H9 (cell line): ENCODE measurements at regions not wholly inside any gene's neighbourhood (a gene's known extent, or its start where the extent isn't known, plus 50 kb on each side); places are given as distances from the start of the nearest gene placed in this dataset.

Experiments
- DNase-seq: peaks from one replicate; pipeline ENCODE4 v3.0.0-alpha.2; 2017
- H2AFZ ChIP-seq: one replicate; pipeline ENCODE4 v1.6.1; 2013; ENCODE audit warnings: mild to moderate bottlenecking, low read length, control low read depth, moderate library complexity
- H2AK5ac ChIP-seq: 2 replicates; pipeline ENCODE4 v1.6.1; 2013; ENCODE audit warnings: low read length, control low read depth, mixed read lengths; ENCODE audit not compliant: insufficient read length
- H2BK120ac ChIP-seq: one replicate; pipeline ENCODE4 v1.6.1; 2013; ENCODE audit warnings: low read depth, mild to moderate bottlenecking, low read length, control low read depth, inconsistent platforms; ENCODE audit not compliant: poor library complexity, severe bottlenecking
- H2BK12ac ChIP-seq: 2 replicates; pipeline ENCODE4 v1.6.1; 2013; ENCODE audit warnings: low read length, control low read depth, mixed read lengths, low read depth; ENCODE audit not compliant: insufficient read length
- H2BK15ac ChIP-seq: 2 replicates; pipeline ENCODE4 v1.6.1; 2013; ENCODE audit warnings: low read depth, low read length, control low read depth
- H2BK20ac ChIP-seq: one replicate; pipeline ENCODE4 v1.6.1; 2013; ENCODE audit warnings: low read depth, mild to moderate bottlenecking, low read length, control low read depth, inconsistent platforms; ENCODE audit not compliant: poor library complexity, severe bottlenecking
- H2BK5ac ChIP-seq: 2 replicates; pipeline ENCODE4 v1.6.1; 2013; ENCODE audit warnings: low read length, control low read depth, mixed read lengths; ENCODE audit not compliant: insufficient read length
- H3K14ac ChIP-seq: 2 replicates; pipeline ENCODE4 v1.6.1; 2013; ENCODE audit warnings: low read length, control low read depth; ENCODE audit not compliant: insufficient read depth
- H3K18ac ChIP-seq: 2 replicates; pipeline ENCODE4 v1.6.1; 2013; ENCODE audit warnings: low read depth, mild to moderate bottlenecking, mixed read lengths, low read length, control low read depth; ENCODE audit not compliant: insufficient read length
- H3K23ac ChIP-seq: 2 replicates; pipeline ENCODE4 v1.6.1; 2013; ENCODE audit warnings: low read length, control low read depth, mixed read lengths, low read depth; ENCODE audit not compliant: insufficient read length
- H3K23me2 ChIP-seq: 2 replicates; pipeline ENCODE4 v1.6.1; 2013; ENCODE audit warnings: low read depth, mild to moderate bottlenecking, mixed read lengths, low read length, control low read depth; ENCODE audit not compliant: insufficient read length, poor library complexity, severe bottlenecking
- H3K27ac ChIP-seq: 2 replicates; pipeline ENCODE4 v1.5.1; 2013; ENCODE audit warnings: low read length, control low read depth, mixed read lengths, low read depth; ENCODE audit not compliant: insufficient read length
- H3K27me3 ChIP-seq: 2 replicates; pipeline ENCODE4 v1.6.1; 2013; ENCODE audit warnings: low read length, control low read depth, inconsistent platforms; ENCODE audit not compliant: insufficient read depth
- H3K4ac ChIP-seq: 2 replicates; pipeline ENCODE4 v1.6.1; 2013; ENCODE audit warnings: low read depth, mild to moderate bottlenecking, control low read depth, inconsistent platforms, low read length, moderate library complexity
- H3K4me1 ChIP-seq: 2 replicates; pipeline ENCODE4 v1.6.1; 2013; ENCODE audit warnings: low read length, control low read depth, inconsistent platforms; ENCODE audit not compliant: insufficient read depth
- H3K4me2 ChIP-seq: 2 replicates; pipeline ENCODE4 v1.6.1; 2013; ENCODE audit warnings: low read length, control low read depth, mixed read lengths; ENCODE audit not compliant: insufficient read length, insufficient read depth
- H3K56ac ChIP-seq: 2 replicates; pipeline ENCODE4 v1.6.1; 2013; ENCODE audit warnings: low read depth, mild to moderate bottlenecking, mixed read lengths, low read length, control low read depth; ENCODE audit not compliant: insufficient read length
- H3K79me1 ChIP-seq: 2 replicates; pipeline ENCODE4 v1.6.1; 2013; ENCODE audit warnings: low read depth, mild to moderate bottlenecking, moderate library complexity, low read length, control low read depth, inconsistent platforms; ENCODE audit not compliant: insufficient read depth, poor library complexity, severe bottlenecking
- H3K79me2 ChIP-seq: 2 replicates; pipeline ENCODE4 v1.6.1; 2013; ENCODE audit warnings: low read length, control low read depth, inconsistent platforms; ENCODE audit not compliant: insufficient read depth
- H3K9ac ChIP-seq: 2 replicates; pipeline ENCODE4 v1.6.1; 2013; ENCODE audit warnings: low read length, control low read depth, mixed read lengths; ENCODE audit not compliant: insufficient read length; ENCODE audit errors: extremely low read depth
- H3K9me3 ChIP-seq: one replicate; pipeline ENCODE4 v1.6.1; 2013; ENCODE audit warnings: low read depth, low read length, inconsistent platforms; ENCODE audit not compliant: control insufficient read depth
- H3T11ph ChIP-seq: one replicate; pipeline ENCODE4 v1.6.1; 2013; ENCODE audit warnings: mild to moderate bottlenecking, low read length, control low read depth, inconsistent platforms
- H4K20me1 ChIP-seq: one replicate; pipeline ENCODE4 v1.6.1; 2013; ENCODE audit not compliant: control insufficient read depth, insufficient read length, insufficient read depth
- H4K5ac ChIP-seq: 2 replicates; pipeline ENCODE4 v1.6.1; 2013; ENCODE audit warnings: low read depth, mild to moderate bottlenecking, mixed read lengths, low read length, control low read depth; ENCODE audit not compliant: insufficient read length
- H4K8ac ChIP-seq: replicated peaks from 2 replicates; pipeline ENCODE4 v1.6.1; 2013; ENCODE audit warnings: low read length, control low read depth, mixed read lengths, low read depth; ENCODE audit not compliant: insufficient read length
- H4K91ac ChIP-seq: 2 replicates; pipeline ENCODE4 v1.6.1; 2013; ENCODE audit warnings: low read depth, mild to moderate bottlenecking, moderate library complexity, mixed read lengths, low read length, control low read depth; ENCODE audit not compliant: insufficient read length
- H3K27ac Mint-ChIP-seq, 3 experiments: 2 replicates in 2 of 3; 3 replicates in 1 of 3; pipeline ENCODE4 v1.8.0; 2020 to 2021; ENCODE audit warnings: mixed read lengths in 3 of 3, mild to moderate bottlenecking in 1 of 3, moderate library complexity in 1 of 3
- H3K27me3 Mint-ChIP-seq: 2 replicates; pipeline ENCODE4 v1.8.0; 2021; ENCODE audit warnings: low read depth, mild to moderate bottlenecking, moderate library complexity, mixed read lengths
- H3K36me3 Mint-ChIP-seq, 3 experiments: 2 replicates in 2 of 3; 3 replicates in 1 of 3; pipeline ENCODE4 v1.8.0; 2020 to 2021; ENCODE audit warnings: low read depth in 3 of 3, mixed read lengths in 3 of 3; ENCODE audit not compliant: insufficient read depth in 1 of 3
- H3K4me1 Mint-ChIP-seq, 2 experiments: 2 replicates each; pipeline ENCODE4 v1.8.0; 2020; ENCODE audit warnings: mixed read lengths in 2 of 2
- H3K4me3 Mint-ChIP-seq, 2 experiments: 2 replicates in 1 of 2; 3 replicates in 1 of 2; pipeline ENCODE4 v1.8.0; 2020 to 2021; ENCODE audit warnings: mild to moderate bottlenecking in 2 of 2, mixed read lengths in 2 of 2, moderate library complexity in 1 of 2
- H3K9me3 Mint-ChIP-seq, 2 experiments: 2 replicates in 1 of 2; 3 replicates in 1 of 2; pipeline ENCODE4 v1.8.0; 2020; ENCODE audit warnings: mild to moderate bottlenecking in 2 of 2, mixed read lengths in 2 of 2, moderate library complexity in 1 of 2
- CTCF ChIP-seq: fragments of 200-600 bp; sonication (generic); conservative IDR thresholded peaks from 3 replicates; pipeline ENCODE4 v1.8.0; 2021; ENCODE audit warnings: antibody characterized with exemption, mild to moderate bottlenecking
- WGBS: extraction: QIAGEN DNeasy Blood & Tissue Kit; methylation state at CpG from one replicate; pipeline ENCODE4 v1.1.7; 2013; ENCODE audit warnings: missing lambda C conversion rate, low lambda C conversion rate, mixed read lengths; ENCODE audit not compliant: insufficient read length; ENCODE audit errors: extremely low coverage; 5-methylcytosine and 5-hydroxymethylcytosine counted together

GRCh38 chr1:5769146-5769545, 223.1 kb downstream of the NPHP4 start:
- H3K79me1 ChIP-seq = no peaks in the 10 kb centered on the region
- peaks cover 9% of the 10 kb centered on the region; the same call in 1 of the 2 replicates for H3K4me1 ChIP-seq
- H3K23ac ChIP-seq = no peak overlapping the region
- H3K23me2 ChIP-seq = peaks cover 6% of the 10 kb centered on the region
- Mint-ChIP-seq H3K36me3 (no peaks in the 10 kb centered on the region), H3K27ac (0 out of 7 replicates have a peak overlapping the region, but pooled peaks of 1 of the 3 experiments have one; percentile 67), H3K4me3 (no peak overlapping the region), H3K9me3 (peaks cover 0 to 3% of the 10 kb centered on the region in 2 experiments; a peak in 1 of 5 replicates), H3K27me3 (peaks cover 28% of the 10 kb centered on the region), H3K4me1 (peaks cover 54 to 61% of the 10 kb centered on the region in 2 experiments)
- no peak overlapping the region for H3K9ac ChIP-seq
- no peaks in the 10 kb centered on the region for H4K20me1 ChIP-seq
- no peak overlapping the region for H3K18ac ChIP-seq
- H4K91ac ChIP-seq = no peak overlapping the region
- no peak overlapping the region for H4K8ac ChIP-seq
- WGBS = no CpG with 5 or more reads among the region's 7 CpGs
- H2BK120ac ChIP-seq = no peak overlapping the region
- no peak for TF ChIP-seq CTCF
- H3K27me3 ChIP-seq = no peaks in the 10 kb centered on the region
- no peak overlapping the region for H3K4ac ChIP-seq
- H3T11ph ChIP-seq = no peak overlapping the region
- H2BK15ac ChIP-seq = no peak overlapping the region
- H3K79me2 ChIP-seq = no peaks in the 10 kb centered on the region
- DNase-seq = no peak
- H2BK20ac ChIP-seq = no peak overlapping the region
- no peak overlapping the region for H2AFZ ChIP-seq
- no peak overlapping the region for H2BK5ac ChIP-seq
- no peak overlapping the region for H2BK12ac ChIP-seq
- H3K56ac ChIP-seq = no peak overlapping the region
- no peak overlapping the region for H4K5ac ChIP-seq
- H2AK5ac ChIP-seq = no peak overlapping the region
- no peaks in the 10 kb centered on the region for H3K9me3 ChIP-seq
- no peak overlapping the region for H3K14ac ChIP-seq
- H3K4me2 ChIP-seq = no peak overlapping the region
- H3K27ac ChIP-seq = no peak overlapping the region
